T-cell (primary cell): ENCODE measurements at regions not wholly inside any gene's neighbourhood (a gene's known extent, or its start where the extent isn't known, plus 50 kb on each side); places are given as distances from the start of the nearest gene placed in this dataset.

Source experiments
- ATAC-seq, 4 experiments: fragments of 200-7000 bp in 3 of 4; fragments of 150-1000 bp in 1 of 4; cut with Tn5 transposase; replicated peaks in 1 of 4; 1 replicate in 3 of 4; 2 replicates in 1 of 4; pipeline ENCODE4 v1.10.0; 2021; ENCODE audit warnings: moderate library complexity in 3 of 4, mild to moderate bottlenecking in 2 of 4, moderate number of reproducible peaks in 1 of 4
- CTCF ChIA-PET, 2 donors: fragments of 300-600 bp; sonication (Branson Sonifier 250); formaldehyde crosslinking; loops; one replicate each; lab custom pipeline; 2022; ENCODE audit warnings: antibody characterized with exemption in 2 of 2; lab: Charles Lee
- POLR2A ChIA-PET, 2 donors: fragments of 300-600 bp; sonication (Branson Sonifier 250); formaldehyde crosslinking; loops; one replicate each; lab custom pipeline; 2022; ENCODE audit warnings: antibody characterized with exemption in 2 of 2; lab: Charles Lee
- DNase-seq, 35 experiments: peaks; one replicate each; pipeline versions ENCODE4 v3.0.0 to v3.0.0-alpha.2; 2013 to 2023
- H3K27ac ChIP-seq: one replicate; pipeline ENCODE4 v1.5.1; 2013; ENCODE audit warnings: low read length
- H3K27me3 ChIP-seq, 2 experiments: replicated peaks in 1 of 2; 1 replicate in 1 of 2; 2 replicates in 1 of 2; pipeline versions ENCODE4 v1.6.1 to v1.7.0; 2013; ENCODE audit warnings: low read length in 1 of 2, mixed read lengths in 1 of 2; ENCODE audit not compliant: control insufficient read depth in 2 of 2, insufficient read depth in 2 of 2; ENCODE audit errors: extremely low read depth in 1 of 2
- H3K36me3 ChIP-seq, 2 donors: 1 replicate in 1 of 2; 2 replicates in 1 of 2; pipeline versions ENCODE4 v1.6.1 to v1.7.0; 2013; ENCODE audit warnings: low read length in 1 of 2; ENCODE audit not compliant: control insufficient read depth in 2 of 2, insufficient read depth in 1 of 2; ENCODE audit errors: extremely low read depth in 1 of 2
- H3K4me1 ChIP-seq, 2 experiments: 1 replicate in 1 of 2; 2 replicates in 1 of 2; pipeline versions ENCODE4 v1.6.1 to v1.7.0; 2013; ENCODE audit warnings: low read length in 2 of 2, mixed read lengths in 1 of 2; ENCODE audit not compliant: insufficient read depth in 2 of 2, control insufficient read depth in 1 of 2; ENCODE audit errors: extremely low read depth in 1 of 2
- H3K4me3 ChIP-seq, 2 donors: 1 replicate in 1 of 2; 2 replicates in 1 of 2; pipeline versions ENCODE4 v1.5.1 to v1.7.0; 2013; ENCODE audit warnings: mild to moderate bottlenecking in 2 of 2, low read length in 1 of 2, moderate library complexity in 1 of 2; ENCODE audit not compliant: control insufficient read depth in 1 of 2; ENCODE audit errors: extremely low read depth in 1 of 2
- H3K9me3 ChIP-seq: 2 replicates; pipeline ENCODE4 v1.7.0; 2013
- H3K27ac Mint-ChIP-seq, 2 donors: one replicate each; pipeline ENCODE4 v1.8.0; 2020 to 2021; ENCODE audit warnings: mild to moderate bottlenecking in 2 of 2, mixed read lengths in 2 of 2
- H3K27me3 Mint-ChIP-seq, 2 donors: one replicate each; pipeline ENCODE4 v1.8.0; 2021 to 2022; ENCODE audit warnings: mixed read lengths in 2 of 2
- H3K36me3 Mint-ChIP-seq: one replicate; pipeline ENCODE4 v1.8.0; 2021; ENCODE audit warnings: mixed read lengths
- H3K4me1 Mint-ChIP-seq, 3 donors: one replicate each; pipeline ENCODE4 v1.8.0; 2020 to 2022; ENCODE audit warnings: mixed read lengths in 3 of 3, mild to moderate bottlenecking in 1 of 3
- H3K4me3 Mint-ChIP-seq, 3 donors: one replicate each; pipeline ENCODE4 v1.8.0; 2020 to 2022; ENCODE audit warnings: mild to moderate bottlenecking in 3 of 3, mixed read lengths in 3 of 3, moderate library complexity in 3 of 3
- H3K9me3 Mint-ChIP-seq, 3 donors: one replicate each; pipeline ENCODE4 v1.8.0; 2020 to 2022; ENCODE audit warnings: mixed read lengths in 3 of 3
- WGBS: methylation state at CpG from one replicate; pipeline ENCODE4 v1.1.5; 2013; ENCODE audit warnings: missing lambda C conversion rate; ENCODE audit not compliant: insufficient coverage; 5-methylcytosine and 5-hydroxymethylcytosine counted together

GRCh38 chr13:40403509-40404241, 262.8 kb downstream of the FOXO1 start:
- WGBS = 97% methylated on average over 9 of the region's 17 CpGs
- H3K27ac ChIP-seq = no peak overlapping the region
- Mint-ChIP-seq H3K27ac (no peak overlapping the region), H3K4me3 (no peak overlapping the region), H3K4me1 (peaks cover 21 to 43% (median 22%) of the 10 kb centered on the region in 3 donors), H3K36me3 (no peaks in the 10 kb centered on the region), H3K9me3 (peaks cover 0 to 4% (median 0%) of the 10 kb centered on the region in 3 donors), H3K27me3 (no peaks in the 10 kb centered on the region)
- no peaks in the 10 kb centered on the region for H3K9me3 ChIP-seq
- no peak for ATAC-seq
- CTCF ChIA-PET = no interaction called here
- H3K27me3 ChIP-seq = no peaks in the 10 kb centered on the region
- no peak overlapping the region for H3K4me3 ChIP-seq
- no peak for DNase-seq
- no peaks in the 10 kb centered on the region for H3K36me3 ChIP-seq
- H3K4me1 ChIP-seq = peaks cover 5 to 6% of the 10 kb centered on the region in 2 experiments
- POLR2A ChIA-PET = no interaction called here

GRCh38 chr13:40404407-40404806, 262.0 kb downstream of the FOXO1 start:
- no peaks in the 10 kb centered on the region for H3K9me3 ChIP-seq
- no peak overlapping the region for H3K27ac Mint-ChIP-seq
- ATAC-seq (no peak), DNase-seq (no peak)
- H3K4me1 ChIP-seq = peaks cover 5 to 6% of the 10 kb centered on the region in 2 experiments
- H3K36me3 ChIP-seq = no peaks in the 10 kb centered on the region
- H3K9me3 Mint-ChIP-seq = peaks cover 0 to 4% (median 0%) of the 10 kb centered on the region in 3 donors
- H3K27me3 ChIP-seq = no peaks in the 10 kb centered on the region
- whole genome bisulfite sequencing = 97% methylated on average over 5 of the region's 6 CpGs
- ChIA-PET CTCF (no interaction called here), POLR2A (no interaction called here)
- no peak overlapping the region for H3K27ac ChIP-seq
- no peak overlapping the region for H3K4me3 ChIP-seq
- no peaks in the 10 kb centered on the region for H3K36me3 Mint-ChIP-seq
- no peaks in the 10 kb centered on the region for H3K27me3 Mint-ChIP-seq
- no peak overlapping the region for H3K4me3 Mint-ChIP-seq
- H3K4me1 Mint-ChIP-seq = peaks cover 20 to 43% (median 22%) of the 10 kb centered on the region in 3 donors

DNA sequence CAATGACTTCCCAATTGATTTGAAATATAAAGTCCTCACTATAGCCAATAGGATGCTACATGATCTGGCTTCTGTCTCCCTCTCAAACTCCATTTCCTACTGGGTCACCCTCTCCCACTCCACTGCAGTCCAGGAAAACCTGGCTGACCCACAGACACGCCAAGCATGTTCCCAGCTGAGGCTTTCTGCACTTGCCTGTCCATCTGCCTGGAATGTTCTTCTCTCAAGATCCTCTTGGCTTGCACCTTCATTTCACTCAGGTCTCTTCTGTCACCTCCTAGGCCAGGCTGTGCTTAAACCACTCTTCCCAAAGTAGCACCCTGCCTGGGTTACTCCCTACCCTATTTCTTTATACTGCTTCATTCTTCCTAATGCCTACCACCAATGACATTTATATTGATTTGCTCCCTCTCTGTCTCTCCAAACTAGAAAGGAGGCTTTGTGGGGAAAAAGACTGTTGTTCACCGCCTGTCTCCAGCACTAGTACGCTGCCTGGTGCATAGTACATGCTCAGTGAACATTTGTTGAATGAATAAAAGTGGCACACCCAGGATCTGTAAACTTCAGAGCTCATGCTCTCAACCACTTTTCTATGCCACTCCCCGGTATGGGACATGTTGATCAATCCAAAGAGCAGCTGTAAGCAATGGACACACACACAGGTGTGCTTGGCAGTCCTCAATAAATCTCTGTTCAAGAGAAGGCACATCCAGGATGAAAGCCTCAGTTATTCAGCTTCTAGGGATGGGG, 261.3 kb downstream of the FOXO1 start:
- Histone ChIP-seq H3K4me1 (peaks cover 5 to 6% of the 10 kb centered on the region in 2 experiments), H3K27me3 (no peaks in the 10 kb centered on the region), H3K4me3 (no peak overlapping the region), H3K27ac (no peak overlapping the region), H3K36me3 (no peaks in the 10 kb centered on the region), H3K9me3 (no peaks in the 10 kb centered on the region)
- H3K9me3 Mint-ChIP-seq = peaks cover under 1 to 4% (median under 1%) of the 10 kb centered on the region in 3 donors
- DNase-seq (no peak), ATAC-seq (no peak)
- 75% methylated on average over 1 of the region's 4 CpGs for WGBS
- H3K27ac Mint-ChIP-seq = no peak overlapping the region
- no peak overlapping the region for H3K4me3 Mint-ChIP-seq
- POLR2A ChIA-PET = no interaction called here
- H3K36me3 Mint-ChIP-seq = no peaks in the 10 kb centered on the region
- no peaks in the 10 kb centered on the region for H3K27me3 Mint-ChIP-seq
- H3K4me1 Mint-ChIP-seq = peaks cover 20 to 48% (median 22%) of the 10 kb centered on the region in 3 donors
- CTCF ChIA-PET = no interaction called here

- H3K27ac Mint-ChIP-seq = no peak overlapping the region
- H3K36me3 ChIP-seq = no peaks in the 10 kb centered on the region
- H3K36me3 Mint-ChIP-seq = peaks cover 5% of the 10 kb centered on the region
- H3K4me3 ChIP-seq = no peak overlapping the region
- H3K27me3 ChIP-seq = no peaks in the 10 kb centered on the region
- WGBS = 100% methylated on average over 3 of the region's 6 CpGs
- CTCF ChIA-PET = no interaction called here
- H3K9me3 Mint-ChIP-seq = peaks cover 5 to 10% (median 9%) of the 10 kb centered on the region in 3 donors
- no peak overlapping the region for H3K27ac ChIP-seq
- POLR2A ChIA-PET = interaction anchor here (0.5 to 0.7 kb wide), 3 partner anchors 50 to 230 kb away, joined by 3 to 7 read pairs (median 4); no protein-coding TSS in a partner anchor
- no peaks in the 10 kb centered on the region for H3K27me3 Mint-ChIP-seq
- ATAC-seq = no peak
- peaks cover 16 to 40% (median 18%) of the 10 kb centered on the region in 3 donors for H3K4me1 Mint-ChIP-seq
- H3K4me3 Mint-ChIP-seq = no peak overlapping the region
- DNase-seq = no peak
- H3K4me1 ChIP-seq = peaks cover 5 to 6% of the 10 kb centered on the region in 2 experiments
- no peaks in the 10 kb centered on the region for H3K9me3 ChIP-seq
Observed at GRCh38 chr13:40406405-40407120, 259.9 kb downstream of the FOXO1 start.

GRCh38 chr13:40407567-40407966, 258.9 kb downstream of the FOXO1 start:
- no CpG with 5 or more reads among the region's 3 CpGs for WGBS
- POLR2A ChIA-PET = interaction anchor here (0.5 to 0.7 kb wide), 6 partner anchors 49 to 342 kb away, joined by 3 to 7 read pairs (median 3); no protein-coding TSS in a partner anchor
- Histone ChIP-seq H3K36me3 (no peaks in the 10 kb centered on the region), H3K9me3 (no peaks in the 10 kb centered on the region), H3K4me1 (peaks cover 0 to 4% of the 10 kb centered on the region in 2 experiments), H3K27me3 (no peaks in the 10 kb centered on the region), H3K4me3 (no peak overlapping the region), H3K27ac (no peak overlapping the region)
- peaks cover 7 to 30% (median 10%) of the 10 kb centered on the region in 3 donors for H3K4me1 Mint-ChIP-seq
- DNase-seq (no peak), ATAC-seq (no peak)
- no peak overlapping the region for H3K27ac Mint-ChIP-seq
- H3K9me3 Mint-ChIP-seq = peaks cover 5 to 10% (median 9%) of the 10 kb centered on the region in 3 donors
- H3K27me3 Mint-ChIP-seq = no peaks in the 10 kb centered on the region
- H3K36me3 Mint-ChIP-seq = peaks cover 5% of the 10 kb centered on the region
- no peak overlapping the region for H3K4me3 Mint-ChIP-seq
- CTCF ChIA-PET = interaction anchor here in 1 of 2 donors (0.6 to 0.7 kb wide), 2 partner anchors 129 to 491 kb away, joined by 3 read pairs; no protein-coding TSS in a partner anchor

DNA sequence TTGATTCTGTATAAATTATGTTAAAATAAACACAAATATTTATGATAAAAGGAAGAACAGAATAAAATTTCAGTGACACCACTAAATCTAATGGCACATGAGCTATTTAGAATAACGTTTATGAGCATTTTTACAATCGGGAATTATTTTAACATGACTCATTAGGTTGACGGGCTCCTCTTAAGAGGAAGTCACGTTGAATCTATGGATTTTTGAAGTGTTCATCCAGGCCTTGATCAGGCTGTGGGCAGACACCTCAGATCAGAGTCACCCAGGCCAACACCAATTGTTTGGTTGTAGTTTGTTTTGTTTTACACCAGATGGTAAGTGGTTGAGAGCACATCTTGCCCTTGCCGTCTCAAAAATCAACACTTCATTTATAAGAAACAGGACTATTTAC, 257.8 kb downstream of the FOXO1 start:
- CTCF ChIA-PET = no interaction called here
- Histone ChIP-seq H3K27ac (no peak overlapping the region), H3K27me3 (no peaks in the 10 kb centered on the region), H3K36me3 (no peaks in the 10 kb centered on the region), H3K9me3 (no peaks in the 10 kb centered on the region), H3K4me1 (no peaks in the 10 kb centered on the region), H3K4me3 (no peak overlapping the region)
- Mint-ChIP-seq H3K36me3 (peaks cover 5% of the 10 kb centered on the region), H3K27ac (no peak overlapping the region), H3K4me1 (peaks cover 0 to 20% (median 4%) of the 10 kb centered on the region in 3 donors), H3K4me3 (no peak overlapping the region), H3K9me3 (peaks cover 5 to 10% (median 9%) of the 10 kb centered on the region in 3 donors), H3K27me3 (no peaks in the 10 kb centered on the region)
- no peak for ATAC-seq
- 100% methylated on average over 3 of the region's 5 CpGs for WGBS
- no peak for DNase-seq
- POLR2A ChIA-PET = no interaction called here
